SK-N-SH (cell line): ENCODE measurements at regions not wholly inside any gene's neighbourhood (a gene's known extent, or its start where the extent isn't known, plus 50 kb on each side); places are given as distances from the start of the nearest gene placed in this dataset.

Source experiments
- CTCF ChIA-PET: fragments of 300-600, 350-600 bp; formaldehyde crosslinking; extraction: SDS; loops from one replicate; lab custom pipeline; 2021; lab: Yijun Ruan, JAX
- POLR2A ChIA-PET: fragments of 350-600 bp; sonication (Branson Sonifier 250); formaldehyde crosslinking; extraction: SDS; loops from one replicate; lab custom pipeline; 2020; ENCODE audit warnings: antibody characterized with exemption, inconsistent platforms; lab: Yijun Ruan, JAX
- DNase-seq: peaks from one replicate; pipeline ENCODE4 v3.0.0; 2012
- H2AFZ ChIP-seq: fragments of 200-600 bp; sonication (generic); 2 replicates; pipeline ENCODE4 v1.8.1; 2016; ENCODE audit warnings: antibody characterized with exemption, mild to moderate bottlenecking, low read depth
- H3F3A ChIP-seq: fragments of 200-600 bp; sonication (generic); replicated peaks from 2 replicates; pipeline ENCODE3; 2016; ENCODE audit warnings: antibody characterized with exemption, mild to moderate bottlenecking; ENCODE audit not compliant: insufficient read depth
- H3K27ac ChIP-seq, 2 experiments: fragments of 200-500 bp in 1 of 2; fragments of 200-600 bp in 1 of 2; sonication (Bioruptor generic) in 1 of 2; sonication (generic), shearing (Covaris generic) in 1 of 2; 2 replicates each; pipeline versions ENCODE4 v1.5.1 to v1.6.1; 2014 to 2016; ENCODE audit warnings: low read depth in 2 of 2, inconsistent platforms in 1 of 2, low read length in 1 of 2, mild to moderate bottlenecking in 1 of 2, mixed read lengths in 1 of 2
- H3K27me3 ChIP-seq: fragments of 200-600 bp; sonication (generic), shearing (Covaris generic); 2 replicates; pipeline ENCODE4 v1.6.1; 2016; ENCODE audit warnings: mixed run types; ENCODE audit not compliant: insufficient read depth
- H3K36me3 ChIP-seq, 2 experiments: fragments of 200-500 bp in 1 of 2; fragments of 200-600 bp in 1 of 2; sonication (Bioruptor generic) in 1 of 2; sonication (generic) in 1 of 2; replicated peaks in 1 of 2; 2 replicates each; pipeline versions ENCODE3 to v1.5.1; 2014 to 2016; ENCODE audit warnings: low read length in 1 of 2, mild to moderate bottlenecking in 1 of 2; ENCODE audit not compliant: insufficient read depth in 2 of 2, control insufficient read depth in 1 of 2
- H3K4me1 ChIP-seq, 2 experiments: fragments of 200-500 bp in 1 of 2; fragments of 200-600 bp in 1 of 2; sonication (Bioruptor generic) in 1 of 2; sonication (generic), shearing (Covaris generic) in 1 of 2; 2 replicates each; pipeline versions ENCODE4 v1.5.1 to v1.6.1; 2014 to 2016; ENCODE audit warnings: low read depth in 1 of 2, low read length in 1 of 2, mixed run types in 1 of 2; ENCODE audit not compliant: insufficient read depth in 2 of 2, control insufficient read depth in 1 of 2
- H3K4me2 ChIP-seq: fragments of 200-600 bp; sonication (generic), shearing (Covaris generic); 2 replicates; pipeline ENCODE4 v1.6.1; 2017; ENCODE audit warnings: mixed run types
- H3K4me3 ChIP-seq, 2 experiments: fragments of 200-500 bp in 1 of 2; fragments of 200-600 bp in 1 of 2; sonication (Bioruptor generic) in 1 of 2; sonication (generic), shearing (Covaris generic) in 1 of 2; 2 replicates each; pipeline versions ENCODE4 v1.5.1 to v1.8.1; 2014 to 2016; ENCODE audit warnings: low read depth in 2 of 2, inconsistent platforms in 1 of 2, low read length in 1 of 2, mild to moderate bottlenecking in 1 of 2, mixed read lengths in 1 of 2, moderate library complexity in 1 of 2
- H3K79me2 ChIP-seq: fragments of 200-600 bp; sonication (generic); 2 replicates; pipeline ENCODE4 v1.8.1; 2017; ENCODE audit warnings: mild to moderate bottlenecking; ENCODE audit not compliant: insufficient read depth
- H3K9ac ChIP-seq: fragments of 200-600 bp; sonication (generic); 2 replicates; pipeline ENCODE4 v1.6.1; 2017; ENCODE audit warnings: mixed run types
- H3K9me2 ChIP-seq: fragments of 200-600 bp; sonication (generic); 2 replicates; pipeline ENCODE4 v1.6.1; 2017; ENCODE audit warnings: mixed run types
- H3K9me3 ChIP-seq: fragments of 200-600 bp; sonication (generic); 2 replicates; pipeline ENCODE4 v1.6.1; 2017; ENCODE audit warnings: mixed run types, mild to moderate bottlenecking, moderate library complexity
- H4K20me1 ChIP-seq: fragments of 200-600 bp; sonication (generic); 2 replicates; pipeline ENCODE4 v1.6.1; 2017; ENCODE audit warnings: mild to moderate bottlenecking, mixed run types; ENCODE audit not compliant: insufficient read depth
- EZH2phosphoT487 ChIP-seq: fragments of 200-600 bp; sonication (generic); IDR thresholded peaks from 2 replicates; pipeline ENCODE4 v1.6.1; 2017; ENCODE audit warnings: low read depth, mixed run types, mild to moderate bottlenecking, antibody characterized with exemption, moderate library complexity, borderline replicate concordance
- GATA2 ChIP-seq: sonication (generic); formaldehyde crosslinking; IDR thresholded peaks from 2 replicates; pipeline ENCODE4 v1.5.0; 2020; ENCODE audit warnings: mild to moderate bottlenecking, missing genetic modification reagents
- IRF3 ChIP-seq: fragments of 150-350 bp; IDR thresholded peaks from 2 replicates; pipeline ENCODE4 v1.6.1; 2016; ENCODE audit warnings: mild to moderate bottlenecking, low read depth, low read length
- MXI1 ChIP-seq: IDR thresholded peaks from 2 replicates; pipeline ENCODE4 v1.6.1; 2012; ENCODE audit warnings: mild to moderate bottlenecking, low read depth, low read length, improper control_type of control experiment
- NFIC ChIP-seq: IDR thresholded peaks from 2 replicates; pipeline ENCODE4 v1.4.0; 2012; ENCODE audit warnings: borderline replicate concordance
- NRF1 ChIP-seq: IDR thresholded peaks from 2 replicates; pipeline ENCODE4 v1.6.1; 2012; ENCODE audit warnings: low read depth, mild to moderate bottlenecking, low read length
- PBX3 ChIP-seq: IDR thresholded peaks from 2 replicates; pipeline ENCODE4; 2012
- REST ChIP-seq: IDR thresholded peaks from 2 replicates; pipeline ENCODE4 v1.6.1; 2012; ENCODE audit warnings: mild to moderate bottlenecking, low read depth, low read length, moderate library complexity
- RFX5 ChIP-seq: IDR thresholded peaks from 2 replicates; pipeline ENCODE4 v1.6.1; 2012; ENCODE audit warnings: mild to moderate bottlenecking, improper control_type of control experiment, low read length
- TAF1 ChIP-seq: IDR thresholded peaks from 2 replicates; pipeline ENCODE4 v1.6.1; 2012; ENCODE audit warnings: low read depth, mild to moderate bottlenecking, low read length, moderate library complexity, borderline replicate concordance
- USF1 ChIP-seq: IDR thresholded peaks from 2 replicates; pipeline ENCODE4 v1.4.0; 2012; ENCODE audit warnings: low read depth, borderline replicate concordance
- USF2 ChIP-seq: fragments of 150-350 bp; IDR thresholded peaks from 2 replicates; pipeline ENCODE4 v1.6.1; 2017; ENCODE audit warnings: antibody characterized with exemption, low read length, low read depth, borderline replicate concordance
- YY1 ChIP-seq: IDR thresholded peaks from 2 replicates; pipeline ENCODE4 v1.4.0; 2012; ENCODE audit warnings: low read depth, mild to moderate bottlenecking
- ZBTB33 ChIP-seq: IDR thresholded peaks from 2 replicates; pipeline ENCODE4 v1.4.0; 2012; ENCODE audit warnings: low read depth, borderline replicate concordance
- WGBS: methylation state at CpG from one replicate; pipeline ENCODE4 v1.1.6; 2017; ENCODE audit warnings: low lambda C conversion rate; 5-methylcytosine and 5-hydroxymethylcytosine counted together

GRCh38 chr1:60350531-60350930 lies 277.0 kb upstream of the C1orf87 start (continued):
- no peak for TF ChIP-seq NFIC

GRCh38 chr1:60348884-60349283 lies 275.3 kb upstream of the C1orf87 start:
- H3F3A ChIP-seq = no peaks in the 10 kb centered on the region
- H3K4me2 ChIP-seq = no peak overlapping the region
- TF ChIP-seq USF2 (no peak), NRF1 (no peak), PBX3 (no peak), YY1 (no peak), GATA2 (CRISPR knock-in tag) (no peak)
- POLR2A ChIA-PET = no interaction called here
- no peak overlapping the region for H3K4me3 ChIP-seq
- H3K9me2 ChIP-seq = no peaks in the 10 kb centered on the region
- no peaks in the 10 kb centered on the region for H4K20me1 ChIP-seq
- no peak overlapping the region for H3K9ac ChIP-seq
- H3K36me3 ChIP-seq = no peaks in the 10 kb centered on the region
- H3K4me1 ChIP-seq = no peaks in the 10 kb centered on the region
- DNase-seq = no peak
- no peaks in the 10 kb centered on the region for H3K9me3 ChIP-seq
- CTCF ChIA-PET = no interaction called here
- no peaks in the 10 kb centered on the region for H3K79me2 ChIP-seq
- H3K27ac ChIP-seq = no peak overlapping the region
- H3K27me3 ChIP-seq = no peaks in the 10 kb centered on the region
- no peak overlapping the region for H2AFZ ChIP-seq
- 23% methylated on average over 1 of the region's 1 CpG for WGBS

- Histone ChIP-seq H3K27ac (no peak overlapping the region), H3K4me2 (no peak overlapping the region), H3K27me3 (no peaks in the 10 kb centered on the region), H3K4me3 (no peak overlapping the region), H3K9ac (no peak overlapping the region), H3K9me2 (no peaks in the 10 kb centered on the region), H3K79me2 (no peaks in the 10 kb centered on the region)
- CTCF ChIA-PET = no interaction called here
- 58% methylated on average over 1 of the region's 1 CpG for WGBS
- TF ChIP-seq TAF1 (no peak), IRF3 (no peak), MXI1 (no peak), ZBTB33 (no peak), EZH2phosphoT487 (no peak), NFIC (no peak), USF1 (no peak), RFX5 (no peak), REST (no peak)
- TF ChIP-seq, all 33 proteins: peak for 0
- Histone ChIP-seq H4K20me1 (no peaks in the 10 kb centered on the region), H3K4me1 (no peaks in the 10 kb centered on the region), H2AFZ (no peak overlapping the region), H3K9me3 (no peaks in the 10 kb centered on the region), H3K36me3 (no peaks in the 10 kb centered on the region), H3F3A (no peaks in the 10 kb centered on the region)
- POLR2A ChIA-PET = no interaction called here
- DNase-seq = no peak
These were observed 272.1 kb upstream of the C1orf87 start for GRCh38 chr1:60345621-60346020.
